GM19455 (cell line): ENCODE measurements at regions not wholly inside any gene's neighbourhood (a gene's known extent, or its start where the extent isn't known, plus 50 kb on each side); places are given as distances from the start of the nearest gene placed in this dataset.
"Not testable (repeated sequence)": the region's sequence is repeated elsewhere in the genome, so short reads cannot be mapped to it uniquely, and the experiment has no call there.

Experiments
- ATAC-seq: cut with Tn5 transposase; IDR thresholded peaks from one replicate; pipeline ENCODE4 v1.9.1; 2021; ENCODE audit not compliant: unreplicated experiment

DNA sequence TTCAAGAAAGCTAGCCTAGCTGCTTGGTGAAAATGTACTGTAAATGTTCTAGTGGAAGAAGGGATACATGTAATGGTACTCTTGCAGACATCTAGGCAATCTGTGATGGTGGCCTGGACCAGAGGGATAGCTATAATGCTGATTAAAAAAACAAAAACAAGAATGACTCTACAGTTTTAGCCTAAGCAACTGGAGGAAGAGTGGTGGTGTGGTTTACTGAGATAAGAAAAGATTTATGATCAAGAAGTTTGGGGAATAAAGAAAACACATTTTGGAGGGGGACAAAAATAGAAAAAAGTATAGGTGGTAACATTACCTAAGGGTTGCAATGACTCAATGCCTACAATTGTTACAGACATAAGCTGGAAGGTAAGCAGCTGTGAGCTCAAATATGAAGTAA is 1080.7 kb upstream of the CELF4 start:
- no peak for ATAC-seq

DNA sequence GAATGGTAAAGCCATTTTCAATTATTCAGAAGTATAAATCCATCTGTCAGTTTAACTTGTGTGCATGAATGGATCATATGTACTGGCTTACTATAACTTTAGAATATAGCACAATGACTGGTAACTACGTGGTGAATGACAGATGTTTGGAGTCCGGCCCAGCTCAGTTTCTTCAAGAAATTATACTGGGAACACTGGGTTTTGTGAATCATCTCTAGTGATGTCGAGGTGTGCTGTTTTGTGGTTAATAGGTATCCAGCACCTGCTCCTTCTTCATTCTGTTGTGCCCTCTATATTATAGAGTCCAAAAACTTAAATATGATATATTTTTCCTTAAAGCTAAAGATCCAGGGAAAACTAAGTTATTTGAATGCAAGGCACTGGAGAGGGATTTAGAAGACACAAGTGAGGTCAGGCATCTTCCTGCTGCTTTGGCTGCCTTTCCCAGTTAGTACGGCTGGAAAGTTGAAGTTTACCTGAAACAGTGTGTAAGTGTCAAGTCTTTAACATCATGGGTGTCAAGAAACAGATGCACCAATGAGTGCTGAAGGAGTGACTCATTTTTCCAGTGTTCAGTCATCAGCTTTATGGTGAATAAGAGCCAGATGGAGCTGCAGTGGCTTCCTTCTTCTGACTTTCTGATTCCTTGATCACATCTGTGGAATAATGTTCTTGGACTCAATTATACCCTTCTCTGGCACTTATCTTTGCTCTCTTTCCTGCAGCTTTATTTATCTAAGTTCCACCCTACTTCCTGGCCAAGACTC is 1079.5 kb upstream of the CELF4 start:
- no peak for ATAC-seq

- ATAC-seq = no peak
Observed at GRCh38 chr18:38642711-38643110, 1077.1 kb upstream of the CELF4 start.

DNA sequence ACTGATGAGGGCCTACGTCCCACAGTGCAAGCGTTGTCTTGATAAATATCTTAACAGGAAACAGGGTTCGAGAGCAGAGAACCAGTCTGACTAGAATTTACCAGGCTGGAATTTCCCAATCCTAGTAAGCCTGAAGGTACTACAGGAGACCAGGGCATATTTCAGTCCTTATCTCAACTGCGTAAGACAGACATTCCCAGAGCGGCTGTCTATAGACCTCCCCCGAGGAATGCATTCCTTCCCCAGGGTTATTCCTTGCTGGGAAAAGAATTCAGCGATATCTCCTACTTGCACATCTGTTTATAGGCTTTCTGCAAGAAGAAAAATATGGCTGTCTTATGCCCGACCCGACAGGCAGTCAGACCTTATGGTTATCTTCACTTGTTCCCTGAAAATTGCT is 1074.1 kb upstream of the CELF4 start:
- ATAC-seq = not testable (repeated sequence)

DNA sequence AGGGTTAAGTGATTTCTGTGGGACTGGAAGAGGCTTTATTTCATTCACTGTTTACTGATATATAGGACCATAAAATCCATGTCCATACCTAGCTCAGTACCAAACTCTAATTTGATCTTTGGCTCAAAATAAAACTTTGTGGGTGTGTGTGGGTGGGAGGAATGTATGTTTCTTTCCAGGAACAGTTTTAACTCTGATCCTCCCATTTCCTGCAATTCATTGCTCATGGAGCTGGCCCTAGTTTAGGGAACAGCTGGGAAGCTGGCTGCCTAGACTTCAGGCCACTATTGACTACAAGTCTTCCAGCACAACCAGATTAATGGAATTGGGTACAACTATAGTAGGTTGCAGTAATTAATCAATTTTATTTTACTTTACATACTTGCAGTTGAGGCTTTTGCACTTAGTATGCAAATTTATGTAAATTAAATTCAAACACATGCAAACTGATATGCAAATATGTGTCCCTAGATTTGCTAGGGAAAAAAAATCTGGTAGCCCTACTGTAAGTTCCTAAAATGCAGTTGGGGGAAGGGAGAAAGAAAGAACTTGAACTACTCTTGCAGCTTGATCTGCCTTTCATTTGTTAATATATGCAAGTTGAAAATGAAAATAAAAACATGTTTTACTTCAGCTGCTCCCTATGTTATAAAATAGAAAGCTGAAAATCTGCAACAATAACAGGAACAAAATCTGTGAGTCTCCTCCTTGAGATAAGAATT is 1070.3 kb upstream of the CELF4 start:
- no peak for ATAC-seq

DNA sequence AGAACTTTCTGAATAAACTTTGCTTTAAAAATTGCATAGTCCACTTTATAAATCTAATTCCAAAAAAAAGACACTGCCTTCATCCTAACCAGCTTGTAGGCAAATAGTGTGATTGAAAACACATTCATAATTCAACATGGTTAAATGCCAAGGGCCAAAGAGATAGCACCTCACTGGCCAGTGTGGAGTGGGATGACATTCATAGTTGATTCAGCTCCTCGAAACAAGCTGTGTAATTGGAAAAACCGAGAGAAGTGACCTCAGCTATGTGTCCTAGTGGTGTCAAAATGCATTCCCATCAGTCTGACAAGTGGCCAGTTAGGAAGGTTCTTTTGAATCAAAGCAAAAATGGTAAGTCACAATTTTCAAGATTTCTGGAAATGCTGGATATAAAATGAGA is 1068.5 kb upstream of the CELF4 start:
- no peak for ATAC-seq

- ATAC-seq = no peak
Observed at GRCh38 chr18:38633333-38633732, 1067.7 kb upstream of the CELF4 start.

DNA sequence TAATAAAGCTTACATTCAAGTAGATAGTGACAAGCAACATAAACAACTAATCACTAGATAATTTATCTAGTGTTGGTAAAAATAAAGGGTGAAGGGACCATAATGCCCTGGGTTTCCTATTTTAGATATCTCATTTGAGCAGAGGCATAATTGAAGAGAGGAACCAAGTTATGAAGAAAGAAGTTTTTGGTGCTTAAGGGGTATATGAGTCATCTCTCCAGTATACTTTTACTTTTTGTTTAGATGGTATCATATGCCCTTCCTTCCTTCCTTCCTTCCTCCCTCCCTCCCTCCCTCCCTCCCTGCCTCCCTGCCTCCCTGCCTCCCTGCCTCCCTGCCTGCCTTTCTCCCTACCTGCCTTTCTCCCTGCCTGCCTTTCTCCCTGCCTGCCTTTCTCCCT is 1053.5 kb upstream of the CELF4 start:
- no peak for ATAC-seq

GRCh38 chr18:38616306-38616705 is 1050.7 kb upstream of the CELF4 start:
- ATAC-seq = no peak

GRCh38 chr18:38612904-38613303 is 1047.3 kb upstream of the CELF4 start:
- ATAC-seq = no peak

- peak; percentile 80 for ATAC-seq
Observed at GRCh38 chr18:38611036-38611964, 1045.7 kb upstream of the CELF4 start.

DNA sequence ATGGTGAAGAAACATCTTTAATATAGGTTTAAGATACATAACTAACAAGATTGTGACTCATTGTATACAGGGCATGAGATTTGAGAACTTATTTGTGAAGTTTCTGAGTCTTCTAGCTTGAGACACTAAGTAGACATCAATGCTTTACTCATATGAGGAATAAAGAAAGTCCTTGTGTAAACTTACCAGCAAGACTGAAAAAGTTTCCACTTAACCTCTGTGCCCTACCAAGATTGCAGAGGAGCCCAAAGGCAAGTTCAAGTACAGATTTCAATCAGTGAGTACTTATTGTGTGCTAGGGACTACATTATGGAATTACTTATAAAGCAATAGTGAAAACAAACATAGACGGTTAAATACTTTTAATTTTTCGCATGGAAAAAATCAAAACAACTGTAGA is 1041.2 kb upstream of the CELF4 start:
- peak; percentile 31 for ATAC-seq

DNA sequence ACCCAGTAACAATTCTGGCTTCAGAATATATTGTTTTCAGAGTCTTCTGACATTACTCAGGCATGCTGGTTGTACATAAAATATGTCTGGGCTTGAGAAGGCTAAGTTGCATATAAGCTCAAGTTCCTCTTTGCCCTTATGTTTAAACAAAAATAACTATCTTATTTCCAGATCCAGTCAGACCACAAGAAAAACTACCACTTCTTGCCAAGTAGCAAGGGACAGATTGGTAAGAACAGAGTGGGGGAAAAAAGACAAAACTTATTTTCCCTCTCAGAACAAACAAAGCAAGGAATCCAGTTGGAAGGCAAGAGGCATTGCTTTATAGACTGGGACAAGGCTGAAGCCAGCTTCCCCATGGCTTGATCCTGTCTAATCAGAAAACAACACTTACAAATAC is 1036.7 kb upstream of the CELF4 start:
- no peak for ATAC-seq

DNA sequence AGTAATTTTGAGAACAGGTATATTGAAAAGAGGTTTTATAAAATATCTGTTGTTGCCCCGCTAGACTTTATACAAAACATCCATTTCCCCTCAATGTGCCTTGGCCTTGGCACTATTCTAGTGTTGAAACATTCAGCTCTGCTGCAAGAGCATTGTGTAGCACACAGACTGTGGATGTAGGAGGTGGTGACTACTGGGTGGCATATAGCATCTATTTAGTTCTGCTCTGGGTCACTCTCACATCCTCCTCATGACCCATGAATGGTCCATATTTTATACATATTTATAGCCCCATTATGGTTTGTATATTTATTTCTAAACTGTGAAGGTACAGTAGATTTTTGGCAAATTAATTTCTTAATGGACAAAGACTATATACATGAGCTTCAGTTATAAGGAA is 1022.0 kb upstream of the CELF4 start:
- no peak for ATAC-seq

DNA sequence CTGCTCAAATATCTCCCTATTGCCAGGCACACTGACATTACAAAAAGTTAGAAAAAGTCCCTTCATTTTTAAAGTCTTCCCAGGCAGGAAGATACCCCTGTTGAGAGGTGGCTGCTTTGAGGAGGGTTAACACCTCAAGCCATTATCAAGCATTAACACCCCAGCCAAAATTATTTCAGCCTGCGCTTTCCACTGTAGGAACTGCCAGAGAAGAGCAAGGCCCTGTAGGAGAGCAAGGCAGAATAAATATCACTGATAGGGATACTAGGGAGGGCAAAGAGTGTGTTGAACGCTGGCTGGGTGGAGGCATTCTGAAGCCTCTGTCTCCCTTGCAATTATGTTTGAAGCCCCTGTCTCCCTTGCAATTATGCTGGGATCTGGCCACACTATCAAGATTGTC is 1020.7 kb upstream of the CELF4 start:
- ATAC-seq = no peak

GRCh38 chr18:38579764-38580163 is 1014.2 kb upstream of the CELF4 start:
- ATAC-seq = no peak

GRCh38 chr18:38576916-38577315 is 1011.3 kb upstream of the CELF4 start:
- ATAC-seq = no peak

DNA sequence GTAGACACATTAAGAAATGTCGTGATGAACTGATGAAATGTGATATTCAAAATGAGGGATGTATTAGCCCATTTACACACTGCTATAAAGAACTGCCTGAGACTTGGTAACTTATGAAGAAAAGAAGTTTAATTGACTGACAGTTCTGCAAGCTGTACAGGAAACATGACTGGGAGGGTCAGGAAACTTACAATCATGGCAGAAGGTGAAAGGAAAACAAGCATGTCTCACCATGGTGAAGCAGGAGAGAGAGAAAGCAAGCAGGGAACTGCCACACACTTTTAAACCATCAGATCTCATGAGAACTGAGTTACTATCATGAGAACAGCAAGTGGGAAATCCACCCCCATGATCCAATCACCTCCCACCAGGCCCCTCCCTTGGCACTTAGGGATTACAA is 1010.8 kb upstream of the CELF4 start:
- ATAC-seq = no peak

- ATAC-seq = no peak
Observed at GRCh38 chr18:38575648-38576047, 1010.0 kb upstream of the CELF4 start.

- no peak for ATAC-seq
Observed at GRCh38 chr18:38575023-38575422, 1009.4 kb upstream of the CELF4 start.

GRCh38 chr18:38572554-38573111 is 1007.0 kb upstream of the CELF4 start:
- ATAC-seq = no peak
